ENCODE measurements at regions not wholly inside any gene's neighbourhood (a gene's known extent, or its start where the extent isn't known, plus 50 kb on each side); places are given as distances from the start of the nearest gene placed in this dataset.
"Not testable (repeated sequence)": the region's sequence is repeated elsewhere in the genome, so short reads cannot be mapped to it uniquely, and the experiment has no call there.

DNA sequence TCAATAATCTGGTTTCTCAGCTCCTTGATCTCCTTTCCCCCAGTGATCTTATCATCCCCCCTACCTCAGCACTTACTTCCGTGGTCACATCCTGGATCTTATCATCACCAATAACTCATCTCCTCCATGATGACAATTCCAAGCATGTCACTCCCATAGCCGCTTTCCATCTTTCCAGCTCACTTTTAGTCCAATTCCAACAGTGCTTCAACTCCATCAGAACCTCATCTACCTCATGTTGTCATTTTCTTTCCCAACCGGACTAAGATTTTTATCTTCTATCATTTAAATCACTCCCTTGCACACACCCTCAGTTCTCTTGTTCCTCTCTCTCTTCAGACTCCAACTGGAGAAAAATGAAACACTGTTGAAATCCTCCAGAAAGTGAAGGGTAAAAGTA lies 75.9 kb upstream of the UBE2E2 start:
- TF ChIP-seq, protein P1, sequence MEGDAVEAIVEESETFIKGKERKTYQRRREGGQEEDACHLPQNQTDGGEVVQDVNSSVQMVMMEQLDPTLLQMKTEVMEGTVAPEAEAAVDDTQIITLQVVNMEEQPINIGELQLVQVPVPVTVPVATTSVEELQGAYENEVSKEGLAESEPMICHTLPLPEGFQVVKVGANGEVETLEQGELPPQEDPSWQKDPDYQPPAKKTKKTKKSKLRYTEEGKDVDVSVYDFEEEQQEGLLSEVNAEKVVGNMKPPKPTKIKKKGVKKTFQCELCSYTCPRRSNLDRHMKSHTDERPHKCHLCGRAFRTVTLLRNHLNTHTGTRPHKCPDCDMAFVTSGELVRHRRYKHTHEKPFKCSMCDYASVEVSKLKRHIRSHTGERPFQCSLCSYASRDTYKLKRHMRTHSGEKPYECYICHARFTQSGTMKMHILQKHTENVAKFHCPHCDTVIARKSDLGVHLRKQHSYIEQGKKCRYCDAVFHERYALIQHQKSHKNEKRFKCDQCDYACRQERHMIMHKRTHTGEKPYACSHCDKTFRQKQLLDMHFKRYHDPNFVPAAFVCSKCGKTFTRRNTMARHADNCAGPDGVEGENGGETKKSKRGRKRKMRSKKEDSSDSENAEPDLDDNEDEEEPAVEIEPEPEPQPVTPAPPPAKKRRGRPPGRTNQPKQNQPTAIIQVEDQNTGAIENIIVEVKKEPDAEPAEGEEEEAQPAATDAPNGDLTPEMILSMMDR (conservative IDR thresholded peaks at IDR 0.05) = no peak
- no peak overlapping the region for H3K27ac ChIP-seq

DNA sequence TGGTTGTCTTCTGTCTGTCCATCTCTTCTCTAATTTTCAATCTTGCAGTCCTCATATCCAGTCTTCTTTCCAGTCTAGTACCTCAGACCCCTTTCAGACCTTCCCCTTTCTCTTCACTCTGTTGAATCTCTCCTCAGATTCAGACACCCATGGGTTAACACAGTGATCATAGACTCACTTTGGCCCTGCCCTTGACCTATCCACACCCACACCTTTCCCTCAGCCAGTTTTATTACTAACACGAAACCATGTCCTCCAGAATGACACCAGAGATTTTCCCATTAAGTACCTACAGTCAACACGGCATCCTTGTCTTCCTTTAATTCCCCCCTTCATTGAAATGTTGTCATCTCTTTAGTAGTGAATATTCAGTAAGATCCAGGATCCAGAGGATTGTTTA lies 74.5 kb upstream of the UBE2E2 start:
- TF ChIP-seq, protein P1 (conservative IDR thresholded peaks at IDR 0.05) = no peak
- H3K27ac ChIP-seq = peak overlapping the region; percentile 80

DNA sequence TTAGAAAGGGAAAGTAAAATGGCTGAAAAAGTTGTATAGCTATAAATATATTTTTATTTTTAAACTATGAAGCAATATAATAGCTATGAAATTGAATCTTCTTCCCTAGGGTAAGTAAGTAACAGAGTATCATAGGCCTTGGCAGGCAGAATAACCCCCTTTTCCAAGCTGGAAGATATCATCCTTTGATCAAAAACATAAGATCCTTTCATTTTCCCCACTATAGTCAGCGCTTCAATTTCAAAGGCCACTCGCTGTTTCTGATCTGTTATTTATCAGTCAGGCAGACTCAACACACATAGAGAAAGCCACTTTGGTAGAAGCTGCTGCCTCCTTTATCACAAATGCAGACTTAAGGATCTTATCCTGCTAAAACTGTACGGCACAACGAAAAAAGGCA lies 74.0 kb upstream of the UBE2E2 start:
- TF ChIP-seq, protein P1 (conservative IDR thresholded peaks at IDR 0.05) = no peak
- H3K27ac ChIP-seq = peak overlapping the region; percentile 80

DNA sequence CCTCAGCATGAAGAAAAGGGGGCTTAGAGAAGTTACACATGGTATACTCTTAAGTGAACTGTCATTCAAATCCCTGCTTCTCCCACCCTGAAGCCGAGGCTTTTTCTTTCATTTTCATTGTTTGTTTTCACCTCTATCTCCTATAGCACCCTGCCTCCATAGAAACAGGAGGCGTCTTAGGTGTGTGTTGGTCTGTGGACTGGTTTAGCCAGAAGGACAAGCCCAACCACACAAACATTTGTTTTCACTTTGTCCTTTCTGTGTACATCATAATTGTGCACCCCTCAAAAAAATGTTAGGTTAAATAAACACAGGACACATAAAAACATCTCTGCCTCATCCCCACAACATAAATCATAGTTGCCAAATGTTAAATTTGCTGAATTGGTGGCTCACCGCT lies 73.3 kb upstream of the UBE2E2 start:
- TF ChIP-seq, protein P1 (conservative IDR thresholded peaks at IDR 0.05) = no peak
- H3K27ac ChIP-seq = peak overlapping the region; percentile 80

DNA sequence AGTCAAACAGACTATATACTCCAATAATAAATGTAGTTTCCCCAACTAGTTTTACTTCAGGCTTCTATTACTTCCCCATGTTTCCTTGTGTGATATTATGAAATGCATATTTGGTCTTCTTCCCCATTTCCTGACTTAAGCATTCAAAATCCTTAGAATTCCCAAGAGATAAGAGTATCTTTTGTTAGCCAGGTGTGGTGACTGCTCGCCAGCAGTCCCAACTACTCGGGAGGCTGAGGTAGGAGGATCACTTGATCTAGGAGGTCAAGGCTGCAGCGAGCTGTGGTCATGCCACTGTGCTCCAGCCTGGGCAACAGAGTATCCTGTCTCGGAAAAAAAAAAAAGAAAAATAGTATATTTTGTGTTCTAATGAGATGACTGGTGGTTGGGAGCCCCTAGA lies 72.7 kb upstream of the UBE2E2 start:
- H3K27ac ChIP-seq = peak overlapping the region; percentile 80

DNA sequence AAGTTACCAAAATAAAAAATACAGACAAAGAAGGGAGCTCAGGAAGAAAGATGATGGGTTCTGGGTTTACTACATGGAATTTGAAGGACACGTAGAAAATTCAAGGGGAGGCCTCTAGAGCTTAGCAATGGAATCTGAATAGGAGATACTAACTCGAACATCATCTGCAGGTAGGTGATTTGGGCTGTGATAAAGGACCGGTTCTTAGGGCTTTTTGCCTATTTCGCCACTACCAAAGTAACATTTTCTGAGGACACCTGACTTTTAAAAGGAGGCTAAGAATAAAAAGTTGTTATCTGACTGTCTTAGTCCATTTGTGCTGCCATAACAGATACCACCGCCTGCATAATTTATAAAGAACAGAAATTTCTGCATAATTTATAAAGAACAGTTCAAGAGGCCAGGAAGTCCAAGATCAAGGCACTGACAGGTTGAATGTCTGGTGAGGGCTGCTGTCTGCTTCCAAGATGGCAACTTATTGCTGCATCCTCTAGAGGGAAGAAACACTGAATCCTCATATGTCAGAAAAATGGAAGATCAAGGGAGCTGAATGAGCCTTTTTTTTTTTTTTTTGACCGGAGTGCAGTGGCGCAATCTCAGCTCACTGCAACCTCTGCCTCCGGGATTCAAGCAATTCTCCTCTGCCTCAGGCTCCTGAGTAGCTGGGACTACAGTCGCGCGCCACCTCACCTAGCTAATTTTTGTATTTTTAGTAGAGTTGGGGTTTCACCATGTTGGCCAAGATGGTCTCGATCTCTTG lies 67.9 kb upstream of the UBE2E2 start:
- no peak overlapping the region for H3K27ac ChIP-seq
- TF ChIP-seq, protein P1 (conservative IDR thresholded peaks at IDR 0.05) = no peak

More for the DNA sequence above, 72.7 kb upstream of the UBE2E2 start:
- TF ChIP-seq, protein P1 (conservative IDR thresholded peaks at IDR 0.05) = no peak

DNA sequence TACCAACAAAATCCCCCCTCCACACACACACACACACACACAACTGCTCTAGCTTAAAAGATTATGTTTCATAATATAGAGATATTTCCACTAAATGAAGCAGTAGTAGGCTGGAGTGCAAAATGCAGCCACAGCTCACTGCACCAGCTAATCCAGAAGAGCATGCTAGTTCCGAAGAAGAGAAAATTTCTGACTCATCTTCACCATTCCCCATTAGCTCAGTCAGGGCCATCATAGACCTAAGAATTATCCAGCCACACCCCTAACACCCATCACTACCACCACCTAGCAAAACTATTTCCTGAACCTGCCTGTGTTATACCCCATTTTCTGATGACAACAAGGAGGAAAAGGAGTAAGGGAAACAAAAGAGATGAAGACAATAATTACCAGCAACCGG lies 67.1 kb upstream of the UBE2E2 start:
- TF ChIP-seq, protein P1 (conservative IDR thresholded peaks at IDR 0.05) = no peak
- no peak overlapping the region for H3K27ac ChIP-seq

DNA sequence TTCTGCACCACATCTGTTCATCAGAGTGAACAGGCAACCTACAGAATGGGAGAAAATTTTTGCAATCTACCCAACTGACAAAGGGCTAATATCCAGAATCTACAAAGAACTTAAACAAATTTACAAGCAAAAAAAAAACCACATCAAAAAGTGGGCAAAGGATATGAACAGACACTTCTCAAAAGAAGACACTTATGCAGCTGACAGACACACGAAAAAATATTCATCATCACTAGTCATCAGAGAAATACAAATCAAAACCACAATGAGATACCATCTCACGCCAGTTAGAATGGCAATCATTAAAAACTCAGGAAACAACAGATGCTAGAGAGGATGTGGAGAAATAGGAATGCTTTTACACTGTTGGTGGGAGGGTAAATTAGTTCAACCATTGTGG lies 59.1 kb upstream of the UBE2E2 start:
- not testable (repeated sequence) for H3K27ac ChIP-seq
